Neural cell (in vitro differentiated cells): ENCODE measurements at regions not wholly inside any gene's neighbourhood (a gene's known extent, or its start where the extent isn't known, plus 50 kb on each side); places are given as distances from the start of the nearest gene placed in this dataset.

ENCODE experiments used
- EP300 ChIP-seq: fragments of 450-650 bp; conservative IDR thresholded peaks from 2 replicates; pipeline ENCODE4 v1.6.1; 2014; ENCODE audit warnings: antibody characterized with exemption, mild to moderate bottlenecking, moderate library complexity; ENCODE audit not compliant: poor library complexity, severe bottlenecking
- EZH2 ChIP-seq: fragments of 200-600, 300-800 bp; shearing (Covaris generic), sonication (generic); IDR thresholded peaks from 2 replicates; pipeline ENCODE4 v1.6.1; 2014; ENCODE audit warnings: antibody characterized with exemption, low read length, borderline replicate concordance, mild to moderate bottlenecking; ENCODE audit not compliant: insufficient read depth, poor library complexity, severe bottlenecking
- MXI1 ChIP-seq: fragments of 450-650 bp; conservative IDR thresholded peaks from 2 replicates; pipeline ENCODE4 v1.6.1; 2014; ENCODE audit warnings: antibody characterized with exemption, mild to moderate bottlenecking; ENCODE audit not compliant: poor library complexity, severe bottlenecking
- TAF1 ChIP-seq: IDR thresholded peaks from 2 replicates; pipeline ENCODE4 v1.6.1; 2012; ENCODE audit warnings: low read depth
- TF ChIP-seq, protein P1 (sequence below): fragments of 450-650 bp; IDR thresholded peaks from 2 replicates; pipeline ENCODE4 v1.5.1; 2014; ENCODE audit warnings: antibody characterized with exemption, mild to moderate bottlenecking, moderate library complexity; ENCODE audit not compliant: poor library complexity, severe bottlenecking
- TF ChIP-seq, protein P2 (sequence below): IDR thresholded peaks from 2 replicates; pipeline ENCODE4 v1.6.1; 2012; ENCODE audit warnings: borderline replicate concordance

DNA sequence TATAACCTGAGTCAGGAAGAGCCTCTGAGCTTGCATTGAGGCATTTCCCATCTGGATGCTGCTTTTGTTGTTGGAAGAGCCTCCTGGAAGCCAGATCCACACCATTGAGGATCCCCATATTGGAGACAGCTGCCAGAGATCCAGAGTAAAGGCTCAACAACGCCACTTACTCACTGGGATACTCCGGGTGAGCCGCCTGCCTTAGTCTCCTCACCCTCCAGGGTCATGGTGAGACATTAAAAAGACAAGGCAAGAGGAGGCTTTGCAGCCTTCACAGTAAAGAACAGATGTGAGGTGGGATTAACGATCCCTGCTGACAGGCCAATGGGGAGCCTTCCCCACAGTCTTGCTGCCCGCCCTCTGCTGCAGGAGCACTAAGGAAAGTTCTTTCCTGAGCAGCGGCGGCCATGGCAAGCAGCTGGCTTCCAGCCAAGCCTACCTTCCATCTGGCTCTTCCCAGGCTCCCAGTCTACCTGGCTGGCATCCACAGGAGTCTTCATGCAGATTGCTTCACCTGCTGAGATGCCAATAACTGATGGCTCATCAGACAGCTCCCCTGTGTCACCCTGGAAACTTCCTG lies 198.5 kb downstream of the CYLD start:
- TF ChIP-seq, protein P1, sequence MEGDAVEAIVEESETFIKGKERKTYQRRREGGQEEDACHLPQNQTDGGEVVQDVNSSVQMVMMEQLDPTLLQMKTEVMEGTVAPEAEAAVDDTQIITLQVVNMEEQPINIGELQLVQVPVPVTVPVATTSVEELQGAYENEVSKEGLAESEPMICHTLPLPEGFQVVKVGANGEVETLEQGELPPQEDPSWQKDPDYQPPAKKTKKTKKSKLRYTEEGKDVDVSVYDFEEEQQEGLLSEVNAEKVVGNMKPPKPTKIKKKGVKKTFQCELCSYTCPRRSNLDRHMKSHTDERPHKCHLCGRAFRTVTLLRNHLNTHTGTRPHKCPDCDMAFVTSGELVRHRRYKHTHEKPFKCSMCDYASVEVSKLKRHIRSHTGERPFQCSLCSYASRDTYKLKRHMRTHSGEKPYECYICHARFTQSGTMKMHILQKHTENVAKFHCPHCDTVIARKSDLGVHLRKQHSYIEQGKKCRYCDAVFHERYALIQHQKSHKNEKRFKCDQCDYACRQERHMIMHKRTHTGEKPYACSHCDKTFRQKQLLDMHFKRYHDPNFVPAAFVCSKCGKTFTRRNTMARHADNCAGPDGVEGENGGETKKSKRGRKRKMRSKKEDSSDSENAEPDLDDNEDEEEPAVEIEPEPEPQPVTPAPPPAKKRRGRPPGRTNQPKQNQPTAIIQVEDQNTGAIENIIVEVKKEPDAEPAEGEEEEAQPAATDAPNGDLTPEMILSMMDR, result no peak
- TF ChIP-seq MXI1 (no peak), EZH2 (no peak), EP300 (no peak), TAF1 (no peak)
- TF ChIP-seq, protein P2, sequence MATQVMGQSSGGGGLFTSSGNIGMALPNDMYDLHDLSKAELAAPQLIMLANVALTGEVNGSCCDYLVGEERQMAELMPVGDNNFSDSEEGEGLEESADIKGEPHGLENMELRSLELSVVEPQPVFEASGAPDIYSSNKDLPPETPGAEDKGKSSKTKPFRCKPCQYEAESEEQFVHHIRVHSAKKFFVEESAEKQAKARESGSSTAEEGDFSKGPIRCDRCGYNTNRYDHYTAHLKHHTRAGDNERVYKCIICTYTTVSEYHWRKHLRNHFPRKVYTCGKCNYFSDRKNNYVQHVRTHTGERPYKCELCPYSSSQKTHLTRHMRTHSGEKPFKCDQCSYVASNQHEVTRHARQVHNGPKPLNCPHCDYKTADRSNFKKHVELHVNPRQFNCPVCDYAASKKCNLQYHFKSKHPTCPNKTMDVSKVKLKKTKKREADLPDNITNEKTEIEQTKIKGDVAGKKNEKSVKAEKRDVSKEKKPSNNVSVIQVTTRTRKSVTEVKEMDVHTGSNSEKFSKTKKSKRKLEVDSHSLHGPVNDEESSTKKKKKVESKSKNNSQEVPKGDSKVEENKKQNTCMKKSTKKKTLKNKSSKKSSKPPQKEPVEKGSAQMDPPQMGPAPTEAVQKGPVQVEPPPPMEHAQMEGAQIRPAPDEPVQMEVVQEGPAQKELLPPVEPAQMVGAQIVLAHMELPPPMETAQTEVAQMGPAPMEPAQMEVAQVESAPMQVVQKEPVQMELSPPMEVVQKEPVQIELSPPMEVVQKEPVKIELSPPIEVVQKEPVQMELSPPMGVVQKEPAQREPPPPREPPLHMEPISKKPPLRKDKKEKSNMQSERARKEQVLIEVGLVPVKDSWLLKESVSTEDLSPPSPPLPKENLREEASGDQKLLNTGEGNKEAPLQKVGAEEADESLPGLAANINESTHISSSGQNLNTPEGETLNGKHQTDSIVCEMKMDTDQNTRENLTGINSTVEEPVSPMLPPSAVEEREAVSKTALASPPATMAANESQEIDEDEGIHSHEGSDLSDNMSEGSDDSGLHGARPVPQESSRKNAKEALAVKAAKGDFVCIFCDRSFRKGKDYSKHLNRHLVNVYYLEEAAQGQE, result no peak
